ENCODE measurements at regions not wholly inside any gene's neighbourhood (a gene's known extent, or its start where the extent isn't known, plus 50 kb on each side); places are given as distances from the start of the nearest gene placed in this dataset.

- no peak for TF ChIP-seq POLR2A (IDR thresholded peaks at IDR 0.05)
- TF ChIP-seq, protein P1, sequence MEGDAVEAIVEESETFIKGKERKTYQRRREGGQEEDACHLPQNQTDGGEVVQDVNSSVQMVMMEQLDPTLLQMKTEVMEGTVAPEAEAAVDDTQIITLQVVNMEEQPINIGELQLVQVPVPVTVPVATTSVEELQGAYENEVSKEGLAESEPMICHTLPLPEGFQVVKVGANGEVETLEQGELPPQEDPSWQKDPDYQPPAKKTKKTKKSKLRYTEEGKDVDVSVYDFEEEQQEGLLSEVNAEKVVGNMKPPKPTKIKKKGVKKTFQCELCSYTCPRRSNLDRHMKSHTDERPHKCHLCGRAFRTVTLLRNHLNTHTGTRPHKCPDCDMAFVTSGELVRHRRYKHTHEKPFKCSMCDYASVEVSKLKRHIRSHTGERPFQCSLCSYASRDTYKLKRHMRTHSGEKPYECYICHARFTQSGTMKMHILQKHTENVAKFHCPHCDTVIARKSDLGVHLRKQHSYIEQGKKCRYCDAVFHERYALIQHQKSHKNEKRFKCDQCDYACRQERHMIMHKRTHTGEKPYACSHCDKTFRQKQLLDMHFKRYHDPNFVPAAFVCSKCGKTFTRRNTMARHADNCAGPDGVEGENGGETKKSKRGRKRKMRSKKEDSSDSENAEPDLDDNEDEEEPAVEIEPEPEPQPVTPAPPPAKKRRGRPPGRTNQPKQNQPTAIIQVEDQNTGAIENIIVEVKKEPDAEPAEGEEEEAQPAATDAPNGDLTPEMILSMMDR (IDR thresholded peaks at IDR 0.05) = no peak
Observed at GRCh38 chr3:117109178-117109577, 399.6 kb downstream of the TUSC7 start.

Measured in Peyer's patch (tissue), 4 donors.